GM12878 (cell line): ENCODE measurements at regions not wholly inside any gene's neighbourhood (a gene's known extent, or its start where the extent isn't known, plus 50 kb on each side); places are given as distances from the start of the nearest gene placed in this dataset.

ENCODE experiments used
- ATAC-seq: fragments of 200-7000 bp; cut with Tn5 transposase; 3 replicates; pipeline ENCODE4 v1.9.1; 2020; ENCODE audit warnings: mild to moderate bottlenecking, moderate library complexity
- BruUV-seq: library from RNA; stranded (reverse); fragments of 400-500 nt; replicated peaks from 2 replicates; lab custom pipeline; 2021; lab: Mats Ljungman, UMichigan
- CTCF ChIA-PET: fragments of 300-600 bp; sonication (Branson Sonifier 250); formaldehyde crosslinking; extraction: SDS; loops from one replicate; lab custom pipeline; 2021; ENCODE audit warnings: inconsistent platforms; lab: Yijun Ruan, JAX
- POLR2A ChIA-PET: fragments of 350-600 bp; formaldehyde crosslinking; extraction: SDS; loops from one replicate; lab custom pipeline; 2021; ENCODE audit warnings: inconsistent platforms; lab: Charles Lee
- RAD21 ChIA-PET: fragments of 300-600 bp; sonication (Branson Sonifier 250); formaldehyde crosslinking; loops from one replicate; lab custom pipeline; 2023; ENCODE audit warnings: antibody characterized with exemption; ENCODE audit not compliant: unreplicated experiment; lab: Charles Lee
- SMC1A ChIA-PET: fragments of 300-600 bp; sonication (Branson Sonifier 250); formaldehyde crosslinking; loops from one replicate; lab custom pipeline; 2023; ENCODE audit not compliant: unreplicated experiment, uncharacterized antibody; lab: Charles Lee
- DNase-seq: peaks from one replicate; pipeline ENCODE4 v3.0.0-alpha.2; 2011; ENCODE audit warnings: low read depth, low spot score
- FAIRE-seq: peaks from 3 replicates; lab custom pipeline; 2011; peaks lifted over from hg19 to GRCh38; lab: Jason Lieb, UNC
- H2AFZ ChIP-seq: 2 replicates; pipeline ENCODE4 v1.6.0; 2011; ENCODE audit warnings: low read depth, low read length, control low read depth; ENCODE audit not compliant: control insufficient read depth
- H3K27ac ChIP-seq: 2 replicates; pipeline ENCODE4 v1.5.1; 2011; ENCODE audit warnings: control low read depth; ENCODE audit not compliant: control insufficient read depth, insufficient read depth
- H3K27me3 ChIP-seq, 2 experiments: replicated peaks in 1 of 2; 2 replicates each; pipeline versions ENCODE4 v1.6.0 to v1.6.1; 2011; ENCODE audit warnings: low read length in 1 of 2; ENCODE audit not compliant: control insufficient read depth in 2 of 2, insufficient read depth in 2 of 2
- H3K36me3 ChIP-seq, 2 experiments: 2 replicates each; pipeline ENCODE4 v1.5.1; 2011; ENCODE audit warnings: low read length in 1 of 2; ENCODE audit not compliant: control insufficient read depth in 2 of 2, insufficient read depth in 2 of 2
- H3K4me1 ChIP-seq: 2 replicates; pipeline ENCODE4 v1.6.1; 2011; ENCODE audit warnings: mild to moderate bottlenecking, low read length, moderate library complexity, mixed read lengths; ENCODE audit not compliant: control insufficient read depth, insufficient read depth
- H3K4me2 ChIP-seq: 2 replicates; pipeline ENCODE4 v1.6.0; 2011; ENCODE audit warnings: control low read depth; ENCODE audit not compliant: control insufficient read depth, insufficient read depth
- H3K4me3 ChIP-seq: fragments of 200-600 bp; sonication (generic); 2 replicates; pipeline ENCODE4 v1.5.1; 2016
- H3K79me2 ChIP-seq: 2 replicates; pipeline ENCODE4 v1.6.0; 2011; ENCODE audit warnings: low read length; ENCODE audit not compliant: control insufficient read depth, insufficient read depth
- H3K9ac ChIP-seq: 2 replicates; pipeline ENCODE4 v1.8.0; 2011; ENCODE audit warnings: low read length, control low read depth, mixed read lengths; ENCODE audit not compliant: control insufficient read depth, insufficient read depth
- H3K9me3 ChIP-seq: replicated peaks from 3 replicates; pipeline ENCODE4 v1.5.1; 2011; ENCODE audit warnings: mild to moderate bottlenecking, low read length; ENCODE audit not compliant: control insufficient read depth, insufficient read depth
- H4K20me1 ChIP-seq: 2 replicates; pipeline ENCODE4 v1.6.0; 2011; ENCODE audit not compliant: control insufficient read depth, insufficient read depth
- BHLHE40 ChIP-seq, 2 experiments: fragments of 450-650 bp in 1 of 2; IDR thresholded peaks; 2 replicates each; pipeline ENCODE4 v1.6.1; 2011 to 2017; ENCODE audit warnings: low read depth in 2 of 2, borderline replicate concordance in 1 of 2, improper control_type of control experiment in 1 of 2, low read length in 1 of 2, mild to moderate bottlenecking in 1 of 2
- CBX5 ChIP-seq: sonication (generic); IDR thresholded peaks from 2 replicates; pipeline ENCODE4 v1.6.1; 2016; ENCODE audit warnings: low read depth, moderate library complexity, mild to moderate bottlenecking, inconsistent platforms
- CREM ChIP-seq: IDR thresholded peaks from 2 replicates; pipeline ENCODE4 v1.6.1; 2014; ENCODE audit warnings: antibody characterized with exemption, low read depth
- KDM1A ChIP-seq: fragments of 200-600 bp; sonication (generic); IDR thresholded peaks from 2 replicates; pipeline ENCODE4 v1.6.1; 2016; ENCODE audit warnings: borderline replicate concordance
- LARP7 ChIP-seq: fragments of 450-650 bp; IDR thresholded peaks from 2 replicates; pipeline ENCODE4 v1.6.1; 2017; ENCODE audit warnings: mild to moderate bottlenecking
- TAF1 ChIP-seq: IDR thresholded peaks from 2 replicates; pipeline ENCODE4 v1.6.1; 2011; ENCODE audit warnings: mild to moderate bottlenecking, low read depth, low read length, borderline replicate concordance
- whole genome bisulfite sequencing: methylation state at CpG from one replicate; pipeline ENCODE4 v1.1.6; 2016; ENCODE audit warnings: low lambda C conversion rate; ENCODE audit not compliant: insufficient replicate concordance, insufficient coverage; ENCODE audit errors: missing lambda C conversion rate; 5-methylcytosine and 5-hydroxymethylcytosine counted together
- in situ Hi-C: fragments of 300-500 bp; cut with MboI; formaldehyde crosslinking; loops from 9 replicates; pipeline ENCODE4 v1.14.3; 2018; ENCODE audit warnings: mixed read lengths
- intact Hi-C: fragments of 100-400 bp; cut with micrococcal nuclease; formaldehyde crosslinking; loops from one replicate; pipeline ENCODE4 v1.14.2; 2022; ENCODE audit not compliant: unreplicated experiment
- TF ChIP-seq, protein P1 (sequence below): fragments of 150-350 bp; IDR thresholded peaks from 2 replicates; pipeline ENCODE4 v1.6.1; 2016; ENCODE audit warnings: low read depth, low read length
- TF ChIP-seq, protein P2 (sequence below): IDR thresholded peaks from 2 replicates; pipeline ENCODE4 v1.6.1; 2011; ENCODE audit warnings: low read depth, low read length, improper control_type of control experiment, borderline replicate concordance

DNA sequence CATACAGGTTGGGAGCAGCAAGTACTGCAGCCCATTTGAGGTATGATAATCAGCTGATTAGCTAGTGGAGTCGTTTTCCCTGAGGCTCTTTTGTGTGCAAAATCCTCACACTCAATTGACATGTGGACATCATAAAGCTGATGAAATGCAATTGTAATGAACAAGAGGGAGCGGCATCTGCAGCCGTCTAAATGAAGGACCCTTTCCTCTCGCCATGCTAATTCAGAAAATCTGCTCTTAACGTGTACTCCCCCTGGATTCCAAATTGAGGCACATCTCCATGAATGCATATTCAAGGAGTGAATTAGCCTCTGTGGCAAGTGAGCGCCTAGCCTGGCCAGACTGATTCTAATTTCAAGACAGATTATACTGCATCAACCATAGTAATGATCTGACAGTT is 260.9 kb upstream of the ATP5MC3 start:
- Histone ChIP-seq H3K4me2 (no peak overlapping the region), H3K9ac (no peak overlapping the region), H3K4me3 (no peak overlapping the region), H3K36me3 (no peaks in the 10 kb centered on the region), H4K20me1 (no peaks in the 10 kb centered on the region), H3K4me1 (no peaks in the 10 kb centered on the region), H2AFZ (no peak overlapping the region)
- in situ Hi-C loops = no loop called here
- ChIA-PET SMC1A (interaction anchor here (0.9 to 1.3 kb wide), 2 partner anchors 8 to 11 kb away, joined by 3 to 4 read pairs; no protein-coding TSS in a partner anchor), RAD21 (no interaction called here)
- ATAC-seq (no peak), DNase-seq (no peak), FAIRE-seq (no peak)
- WGBS = 44% methylated on average over 6 of the region's 6 CpGs
- TF ChIP-seq CREM = no peak
- TF ChIP-seq, all 136 proteins: peak for 0
- no TSS peak for BruUV-seq
- intact Hi-C loops = no loop called here
- H3K79me2 ChIP-seq = no peaks in the 10 kb centered on the region
- no peaks in the 10 kb centered on the region for H3K9me3 ChIP-seq
- no peaks in the 10 kb centered on the region for H3K27me3 ChIP-seq
- POLR2A ChIA-PET = no interaction called here
- CTCF ChIA-PET = no interaction called here
- no peak overlapping the region for H3K27ac ChIP-seq

DNA sequence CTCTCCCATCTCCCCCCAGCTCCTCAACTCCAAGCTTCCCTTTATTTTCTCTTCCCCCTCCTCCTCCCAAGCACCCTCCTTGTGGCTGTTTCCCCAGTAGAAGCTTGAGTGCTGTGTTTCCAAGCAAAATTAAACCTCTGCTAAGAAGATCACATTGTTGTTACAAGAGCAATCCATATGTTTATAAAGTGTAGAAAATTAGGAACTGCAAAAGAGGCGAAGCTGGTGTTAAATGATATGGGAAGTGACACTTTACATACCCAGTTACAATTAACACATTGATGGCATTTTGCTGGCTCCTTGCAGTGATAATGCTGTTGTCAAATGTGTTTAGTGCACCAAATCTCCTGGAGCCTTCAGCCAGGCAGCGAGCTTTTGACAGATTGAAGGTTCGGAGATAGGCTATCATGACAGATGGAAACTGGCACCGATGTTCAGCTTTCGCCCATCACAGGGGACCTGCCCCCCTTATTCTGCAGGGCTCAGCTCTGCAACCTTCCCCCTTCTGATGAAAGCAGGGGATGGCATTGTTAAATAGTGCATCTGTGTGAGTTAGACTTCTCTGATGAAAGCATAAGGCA is 259.8 kb upstream of the ATP5MC3 start:
- ATAC-seq = no peak
- TF ChIP-seq BHLHE40 (IDR thresholded peaks at IDR 0.05; ENCODE audit: borderline replicate concordance in 1 of 2, low read depth in 2 of 2, low read length in 1 of 2) = no peak
- TF ChIP-seq LARP7 = no peak
- no peak for TF ChIP-seq TAF1
- no peak for TF ChIP-seq CBX5
- TF ChIP-seq, protein P1, sequence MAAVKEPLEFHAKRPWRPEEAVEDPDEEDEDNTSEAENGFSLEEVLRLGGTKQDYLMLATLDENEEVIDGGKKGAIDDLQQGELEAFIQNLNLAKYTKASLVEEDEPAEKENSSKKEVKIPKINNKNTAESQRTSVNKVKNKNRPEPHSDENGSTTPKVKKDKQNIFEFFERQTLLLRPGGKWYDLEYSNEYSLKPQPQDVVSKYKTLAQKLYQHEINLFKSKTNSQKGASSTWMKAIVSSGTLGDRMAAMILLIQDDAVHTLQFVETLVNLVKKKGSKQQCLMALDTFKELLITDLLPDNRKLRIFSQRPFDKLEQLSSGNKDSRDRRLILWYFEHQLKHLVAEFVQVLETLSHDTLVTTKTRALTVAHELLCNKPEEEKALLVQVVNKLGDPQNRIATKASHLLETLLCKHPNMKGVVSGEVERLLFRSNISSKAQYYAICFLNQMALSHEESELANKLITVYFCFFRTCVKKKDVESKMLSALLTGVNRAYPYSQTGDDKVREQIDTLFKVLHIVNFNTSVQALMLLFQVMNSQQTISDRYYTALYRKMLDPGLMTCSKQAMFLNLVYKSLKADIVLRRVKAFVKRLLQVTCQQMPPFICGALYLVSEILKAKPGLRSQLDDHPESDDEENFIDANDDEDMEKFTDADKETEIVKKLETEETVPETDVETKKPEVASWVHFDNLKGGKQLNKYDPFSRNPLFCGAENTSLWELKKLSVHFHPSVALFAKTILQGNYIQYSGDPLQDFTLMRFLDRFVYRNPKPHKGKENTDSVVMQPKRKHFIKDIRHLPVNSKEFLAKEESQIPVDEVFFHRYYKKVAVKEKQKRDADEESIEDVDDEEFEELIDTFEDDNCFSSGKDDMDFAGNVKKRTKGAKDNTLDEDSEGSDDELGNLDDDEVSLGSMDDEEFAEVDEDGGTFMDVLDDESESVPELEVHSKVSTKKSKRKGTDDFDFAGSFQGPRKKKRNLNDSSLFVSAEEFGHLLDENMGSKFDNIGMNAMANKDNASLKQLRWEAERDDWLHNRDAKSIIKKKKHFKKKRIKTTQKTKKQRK = no peak
- no peak for TF ChIP-seq KDM1A
- TF ChIP-seq, protein P2, sequence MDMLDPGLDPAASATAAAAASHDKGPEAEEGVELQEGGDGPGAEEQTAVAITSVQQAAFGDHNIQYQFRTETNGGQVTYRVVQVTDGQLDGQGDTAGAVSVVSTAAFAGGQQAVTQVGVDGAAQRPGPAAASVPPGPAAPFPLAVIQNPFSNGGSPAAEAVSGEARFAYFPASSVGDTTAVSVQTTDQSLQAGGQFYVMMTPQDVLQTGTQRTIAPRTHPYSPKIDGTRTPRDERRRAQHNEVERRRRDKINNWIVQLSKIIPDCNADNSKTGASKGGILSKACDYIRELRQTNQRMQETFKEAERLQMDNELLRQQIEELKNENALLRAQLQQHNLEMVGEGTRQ = no peak
- POLR2A ChIA-PET = no interaction called here
- H4K20me1 ChIP-seq = no peaks in the 10 kb centered on the region
- RAD21 ChIA-PET = no interaction called here
- H3K4me3 ChIP-seq = no peak overlapping the region
- CTCF ChIA-PET = no interaction called here
- in situ Hi-C loops = no loop called here
- H3K4me1 ChIP-seq = no peaks in the 10 kb centered on the region
- no peak for FAIRE-seq
- no peak overlapping the region for H3K9ac ChIP-seq
- H2AFZ ChIP-seq = no peak overlapping the region
- no peaks in the 10 kb centered on the region for H3K27me3 ChIP-seq
- H3K36me3 ChIP-seq = no peaks in the 10 kb centered on the region
- H3K27ac ChIP-seq = no peak overlapping the region
- SMC1A ChIA-PET = interaction anchor here (1.2 to 1.3 kb wide), 2 partner anchors 9 to 10 kb away, joined by 3 to 4 read pairs; no protein-coding TSS in a partner anchor
- WGBS = 27% methylated on average over 5 of the region's 5 CpGs
- no TSS peak for BruUV-seq
- no peaks in the 10 kb centered on the region for H3K79me2 ChIP-seq
- no peaks in the 10 kb centered on the region for H3K9me3 ChIP-seq
- H3K4me2 ChIP-seq = no peak overlapping the region
- intact Hi-C loops = no loop called here
- no peak for DNase-seq
